ENCODE measurements at regions not wholly inside any gene's neighbourhood (a gene's known extent, or its start where the extent isn't known, plus 50 kb on each side); places are given as distances from the start of the nearest gene placed in this dataset.
"Not testable (repeated sequence)": the region's sequence is repeated elsewhere in the genome, so short reads cannot be mapped to it uniquely, and the experiment has no call there.

DNA sequence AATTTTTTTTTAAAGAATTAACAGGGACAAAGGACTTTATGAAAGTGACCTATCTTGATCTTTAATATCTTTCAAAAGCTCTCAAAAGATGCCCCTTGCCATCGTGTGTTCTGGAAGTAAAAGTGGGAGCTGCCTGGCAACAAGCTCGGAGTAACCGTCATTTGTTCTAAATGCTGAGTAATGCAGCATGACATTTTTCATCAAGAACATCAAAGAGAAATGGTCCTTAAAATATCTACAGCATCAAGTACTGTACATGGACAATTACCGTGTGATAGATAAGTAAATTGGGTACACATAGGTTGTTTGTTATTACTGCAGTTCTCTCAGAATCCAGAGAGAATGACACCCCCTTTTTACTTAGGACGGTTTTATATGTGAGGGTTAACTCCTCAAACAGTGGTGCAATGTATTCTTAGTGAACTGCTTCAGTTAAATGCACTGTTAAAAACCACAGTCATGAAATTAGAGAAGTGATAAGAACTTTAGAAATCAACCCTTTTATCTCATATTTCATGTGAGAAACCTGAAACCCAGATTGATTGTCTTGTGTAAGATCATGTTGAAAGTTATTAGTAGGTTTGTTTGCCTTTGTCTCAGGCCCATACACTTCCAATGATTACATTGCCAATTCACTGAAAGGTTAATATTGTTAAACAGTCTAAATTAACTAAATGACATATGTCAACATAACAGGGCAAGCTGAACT lies 90.6 kb upstream of the HNMT start:
- in situ Hi-C loops (cut with HindIII; ENCODE audit: low sequenced_read_pairs) = no loop called here

DNA sequence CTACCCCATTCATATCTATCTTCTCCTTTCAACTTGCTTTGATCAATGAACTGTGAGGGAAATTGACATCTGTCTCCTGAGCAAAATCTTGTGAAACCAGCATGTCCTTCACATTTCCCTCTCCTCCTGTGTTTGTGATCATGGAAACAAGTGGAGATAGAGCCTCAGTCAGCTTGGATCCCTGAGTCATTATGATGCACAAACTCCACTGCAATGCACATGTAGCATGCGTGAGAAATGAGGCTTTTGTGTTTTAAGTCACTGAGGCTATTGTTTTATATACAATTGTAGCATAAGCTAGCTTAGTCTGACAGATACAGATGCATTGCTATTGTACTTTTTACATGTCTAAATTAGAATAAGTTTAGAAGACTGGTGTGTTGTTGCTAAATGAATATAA lies 85.2 kb upstream of the HNMT start:
- in situ Hi-C loops (cut with HindIII; ENCODE audit: low sequenced_read_pairs) = no loop called here

DNA sequence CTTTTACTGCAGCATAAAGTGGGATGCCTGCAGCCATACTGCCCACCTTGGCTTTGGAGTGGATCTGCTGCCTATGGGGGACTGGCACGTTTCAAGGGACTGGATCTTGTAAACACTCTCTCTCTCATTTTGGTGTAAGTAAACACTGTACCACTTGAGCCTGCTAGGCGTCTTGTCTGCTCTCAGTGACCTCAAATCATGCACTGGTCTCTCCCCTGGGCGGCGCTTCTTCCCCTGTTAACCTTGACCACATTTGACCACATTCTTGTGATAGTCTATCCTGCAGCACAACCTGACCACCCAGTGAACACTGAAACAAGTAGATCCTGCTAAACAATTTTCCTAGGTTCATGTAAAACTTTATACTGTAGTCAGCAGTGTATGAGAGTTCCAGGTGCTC lies 82.6 kb upstream of the HNMT start:
- in situ Hi-C loops (cut with HindIII; ENCODE audit: low sequenced_read_pairs) = no loop called here

DNA sequence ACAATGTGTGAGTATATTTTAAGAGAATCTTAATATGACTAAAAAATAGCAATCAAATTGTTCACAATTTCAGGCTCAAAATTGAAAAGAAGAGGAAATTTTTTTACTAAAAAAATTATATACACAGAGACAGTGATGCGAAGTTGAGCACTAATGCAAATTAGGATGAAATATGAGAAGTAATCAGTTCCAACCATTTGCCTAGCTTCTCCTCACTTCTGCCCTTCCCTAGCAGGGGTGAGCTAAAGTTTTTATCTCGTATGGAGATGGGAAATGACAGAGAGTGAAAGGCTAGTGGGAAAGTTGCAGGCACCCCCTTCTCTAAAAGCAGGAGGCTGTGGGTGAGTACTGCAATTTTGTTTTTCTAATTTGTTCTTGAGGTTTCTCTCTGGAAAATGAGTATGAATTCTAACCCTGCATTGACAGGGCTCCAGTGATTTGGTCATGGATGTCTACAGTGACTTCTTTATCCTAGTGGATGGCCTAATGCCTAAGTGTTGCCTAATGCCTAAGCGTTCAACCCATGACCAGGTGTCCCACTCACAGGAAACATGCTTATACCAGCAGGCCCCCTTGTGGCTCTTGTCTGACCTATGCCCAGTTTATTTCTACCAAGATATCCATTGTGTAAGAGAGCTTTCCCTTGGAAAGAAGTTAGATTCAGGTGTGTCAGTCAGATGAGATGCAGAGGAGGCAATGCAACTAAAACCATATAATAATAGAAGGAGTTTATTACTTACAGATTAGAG lies 78.0 kb upstream of the HNMT start:
- in situ Hi-C loops (cut with HindIII; ENCODE audit: low sequenced_read_pairs) = no loop called here

DNA sequence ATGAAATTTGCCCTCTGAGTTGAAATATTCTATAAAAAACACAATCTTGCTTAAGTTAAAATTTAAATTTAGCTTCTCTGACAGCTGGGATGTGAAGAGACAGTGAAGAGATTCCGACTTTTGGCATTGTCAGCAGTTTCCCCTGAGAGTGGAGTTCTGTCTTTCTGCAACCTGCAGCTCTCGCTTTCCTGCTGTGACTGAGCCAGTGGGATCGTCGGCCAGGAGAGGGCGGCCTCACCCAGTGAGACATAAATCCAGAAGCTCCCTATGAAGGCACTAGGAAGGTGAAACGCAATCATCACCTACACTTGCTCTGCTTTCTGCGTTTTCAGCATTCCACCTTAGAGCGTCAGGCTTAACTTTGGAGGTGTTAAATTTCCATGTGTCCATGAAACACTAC lies 75.4 kb upstream of the HNMT start:
- in situ Hi-C loops (cut with HindIII; ENCODE audit: low sequenced_read_pairs) = no loop called here

DNA sequence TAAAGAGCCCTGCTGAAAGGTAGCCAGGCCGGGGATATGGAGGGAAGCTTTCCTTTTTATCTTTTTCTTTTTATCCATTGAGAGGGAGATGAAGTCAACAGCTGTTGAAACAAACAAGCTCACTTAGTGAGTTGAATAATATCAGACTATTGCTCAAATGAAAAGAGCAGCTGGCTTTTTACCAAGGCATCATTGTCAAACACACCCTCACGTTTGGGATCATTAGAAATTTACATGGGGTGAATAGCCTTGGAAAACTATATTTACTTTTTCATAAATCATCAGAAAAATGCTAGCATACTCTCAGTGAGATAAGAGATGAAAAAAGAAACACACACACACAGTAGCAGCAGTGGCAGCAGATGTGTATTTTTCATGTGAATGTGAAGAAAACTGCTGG lies 71.5 kb upstream of the HNMT start:
- in situ Hi-C loops (cut with HindIII; ENCODE audit: low sequenced_read_pairs) = no loop called here

DNA sequence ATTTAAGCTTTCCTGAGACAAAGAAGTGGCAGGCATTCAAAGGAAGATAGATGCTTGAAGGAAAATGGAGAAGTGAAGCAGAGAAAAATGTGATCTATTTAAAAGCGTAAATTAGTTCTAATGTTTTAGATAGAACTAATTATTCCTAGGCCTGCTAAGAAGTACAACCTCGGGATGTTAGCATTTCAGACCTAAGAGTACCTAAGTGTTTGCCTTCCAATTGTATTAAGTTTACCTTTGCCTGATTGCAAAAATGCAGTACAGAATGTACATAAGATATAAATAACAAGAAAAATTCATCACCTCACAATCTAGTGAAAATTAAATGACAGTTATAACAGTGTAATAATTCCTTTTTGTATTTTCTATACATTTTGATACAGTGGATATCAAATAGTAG lies 71.1 kb upstream of the HNMT start:
- in situ Hi-C loops (cut with HindIII; ENCODE audit: low sequenced_read_pairs) = no loop called here

DNA sequence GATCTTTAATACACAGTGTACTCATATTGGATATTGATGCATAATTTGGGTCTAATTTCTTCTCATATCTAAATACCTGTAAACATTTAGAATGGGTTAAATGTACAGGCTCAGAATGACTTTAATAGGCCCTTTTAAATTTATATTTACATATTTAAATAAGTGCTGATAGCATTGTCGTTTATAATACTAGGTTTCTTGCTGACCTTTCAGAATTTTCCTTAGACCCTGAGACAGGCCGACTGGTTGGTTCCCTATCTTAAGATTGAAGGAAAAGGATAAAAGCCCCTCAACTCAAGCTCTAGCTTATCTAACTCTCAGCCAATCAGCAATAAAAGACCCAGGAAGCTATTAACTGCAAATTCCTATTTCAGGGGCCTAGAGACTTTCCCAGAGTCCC lies 67.8 kb upstream of the HNMT start:
- in situ Hi-C loops (cut with HindIII; ENCODE audit: low sequenced_read_pairs) = no loop called here

DNA sequence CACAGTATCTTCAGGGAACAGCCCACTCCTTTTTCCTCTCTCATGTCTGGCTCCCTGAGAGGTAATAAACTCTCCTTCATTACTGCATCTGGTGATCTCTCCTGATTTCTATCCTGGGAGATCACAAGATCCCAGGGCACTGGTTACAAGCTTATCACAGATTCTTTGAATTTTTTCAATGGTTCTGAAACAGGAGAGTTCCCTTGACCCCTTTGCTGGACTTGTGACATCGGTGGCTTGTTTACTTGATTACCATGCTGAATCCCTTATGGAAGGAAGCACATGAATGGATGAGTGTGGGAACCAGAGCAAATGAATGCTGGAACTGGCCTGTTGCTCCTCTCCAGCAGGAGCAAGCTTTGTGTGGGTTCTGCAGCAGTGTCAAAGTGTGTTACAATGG lies 67.2 kb upstream of the HNMT start:
- in situ Hi-C loops (cut with HindIII; ENCODE audit: low sequenced_read_pairs) = no loop called here

DNA sequence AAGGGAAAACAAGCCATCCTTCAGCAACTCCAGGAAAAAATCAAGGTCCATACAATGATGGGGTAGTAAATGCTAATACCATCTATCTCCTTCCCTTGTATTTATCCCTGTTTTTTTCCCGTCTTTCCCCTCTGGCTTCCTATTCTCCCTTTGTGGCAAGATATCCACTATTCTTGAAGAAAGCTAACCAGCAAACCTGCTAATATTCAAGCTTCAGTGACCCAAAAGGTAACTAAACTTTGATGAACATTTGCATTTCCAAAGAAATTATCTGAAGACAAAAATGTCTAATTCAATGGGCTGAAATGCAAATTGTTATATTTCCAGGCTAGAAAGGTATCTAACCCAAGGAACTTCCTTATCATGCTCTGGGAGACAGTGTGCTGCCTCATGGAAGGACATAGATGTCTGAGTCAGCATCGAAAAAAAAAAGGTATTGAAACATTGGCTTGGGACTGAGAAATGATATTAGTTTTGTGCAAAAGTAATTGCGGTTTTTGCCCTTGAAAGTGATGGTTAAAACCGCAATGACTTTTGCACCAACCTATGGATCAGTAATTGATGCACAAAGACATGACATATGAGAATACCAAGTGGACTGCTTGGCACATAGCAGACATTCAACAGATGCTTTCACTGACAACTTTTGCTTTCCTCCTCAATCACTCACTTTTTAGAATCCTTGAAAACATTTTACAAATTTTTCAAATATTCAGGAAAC lies 63.7 kb upstream of the HNMT start:
- in situ Hi-C loops (cut with HindIII; ENCODE audit: low sequenced_read_pairs) = no loop called here

DNA sequence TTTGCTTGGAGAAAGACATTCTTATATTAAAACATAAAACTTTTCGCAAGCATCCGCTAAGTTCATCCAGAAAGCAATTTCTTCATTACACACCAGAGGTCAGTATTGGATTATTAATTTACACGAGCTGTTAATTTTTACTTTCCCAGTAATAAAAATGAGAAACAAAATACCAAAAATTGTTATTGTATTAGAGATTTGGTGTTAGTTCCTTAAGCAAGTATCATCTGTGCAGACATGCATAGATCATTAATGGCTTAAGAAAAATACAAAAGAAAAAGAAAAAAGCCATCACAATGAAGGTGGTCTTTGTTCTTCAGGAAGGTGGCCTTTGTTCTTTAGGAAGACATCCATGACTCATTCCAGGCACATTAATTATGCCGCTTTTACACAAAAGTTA lies 53.6 kb upstream of the HNMT start:
- in situ Hi-C loops (cut with HindIII; ENCODE audit: low sequenced_read_pairs) = no loop called here

DNA sequence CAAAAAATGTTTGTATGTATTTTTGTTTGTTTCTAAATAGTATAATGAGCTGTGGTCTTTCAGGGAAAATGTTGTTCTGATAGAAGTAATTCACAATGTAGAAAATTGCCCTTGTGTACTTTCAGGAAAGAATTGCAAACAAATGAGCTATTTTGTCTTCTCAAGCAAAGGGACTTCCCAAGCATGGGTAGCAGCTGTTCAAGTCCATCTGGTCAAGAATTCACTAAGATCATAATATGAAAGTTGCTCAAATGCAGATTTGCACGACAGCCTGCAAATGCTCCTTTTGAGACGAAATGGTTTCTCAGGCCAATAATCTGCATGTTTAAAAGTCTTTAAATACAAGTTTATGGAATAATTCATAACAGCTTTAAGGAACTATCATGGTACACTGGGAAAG lies 51.9 kb upstream of the HNMT start:
- in situ Hi-C loops (cut with HindIII; ENCODE audit: low sequenced_read_pairs) = no loop called here

DNA sequence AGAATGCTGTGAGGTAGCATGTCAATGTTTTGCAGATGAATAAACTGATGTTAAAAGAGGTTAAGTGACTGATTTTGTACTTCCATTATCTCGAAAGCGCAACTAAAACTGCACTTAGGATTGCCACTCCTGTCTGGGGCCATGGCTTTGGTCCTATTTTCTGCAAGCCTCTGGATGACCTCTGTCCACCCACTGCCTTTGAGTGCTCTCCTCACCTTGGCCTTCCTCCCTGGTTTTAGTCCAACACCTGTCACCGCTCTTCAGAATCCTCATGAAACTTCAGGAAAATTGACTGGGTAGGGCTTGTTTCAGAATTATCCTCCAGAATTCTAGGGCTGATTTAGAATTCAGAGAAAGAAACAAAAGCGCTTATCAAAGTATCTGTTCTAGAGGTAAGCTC lies 51.1 kb upstream of the HNMT start:
- in situ Hi-C loops (cut with HindIII; ENCODE audit: low sequenced_read_pairs) = no loop called here

DNA sequence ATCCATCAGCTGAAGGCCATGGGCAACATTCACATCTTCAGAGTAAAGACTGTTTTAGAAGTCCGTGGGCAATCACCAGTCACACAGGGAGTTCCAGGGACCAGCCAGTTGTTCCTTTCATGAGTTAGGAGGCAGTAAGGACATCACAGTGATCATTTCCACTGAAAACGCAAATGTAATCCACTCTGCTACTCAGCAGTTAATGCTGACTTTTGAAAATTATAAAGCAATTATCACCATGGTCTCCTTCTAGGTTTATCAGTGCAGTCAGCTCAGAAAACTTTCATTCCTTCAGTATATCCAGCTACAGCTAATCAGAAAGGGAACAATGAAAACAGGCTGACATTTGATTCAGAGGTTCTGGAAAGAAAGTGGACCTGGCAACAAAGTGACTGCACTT lies 50.6 kb upstream of the HNMT start:
- in situ Hi-C loops (cut with HindIII; ENCODE audit: low sequenced_read_pairs) = not testable (repeated sequence)
